Kidney (tissue), 13 donors: ENCODE measurements at regions not wholly inside any gene's neighbourhood (a gene's known extent, or its start where the extent isn't known, plus 50 kb on each side); places are given as distances from the start of the nearest gene placed in this dataset.
"Not testable (repeated sequence)": the region's sequence is repeated elsewhere in the genome, so short reads cannot be mapped to it uniquely, and the experiment has no call there.

ENCODE experiments used
- DNase-seq, 5 donors: peaks; one replicate each; pipeline ENCODE4 v3.0.0-alpha.2; 2013 to 2020
- FAIRE-seq: peaks from 2 replicates; lab custom pipeline; 2012; peaks lifted over from hg19 to GRCh38; lab: Jason Lieb, UNC
- H3K27ac ChIP-seq, 2 donors: one replicate each; pipeline ENCODE4 v1.7.0; 2013; ENCODE audit warnings: low read depth in 2 of 2, low read length in 2 of 2, inconsistent platforms in 1 of 2
- H3K27me3 ChIP-seq: one replicate; pipeline ENCODE4 v1.7.1; 2013; ENCODE audit warnings: low read length, inconsistent platforms; ENCODE audit not compliant: control insufficient read depth, insufficient read depth
- H3K36me3 ChIP-seq, 3 donors: one replicate each; pipeline versions ENCODE4 v1.7.0 to v1.7.1; 2013; ENCODE audit warnings: low read length in 3 of 3, control low read depth in 1 of 3, inconsistent platforms in 1 of 3; ENCODE audit not compliant: insufficient read depth in 3 of 3, control insufficient read depth in 2 of 3
- H3K4me1 ChIP-seq, 3 donors: one replicate each; pipeline versions ENCODE4 v1.7.0 to v1.7.1; 2013; ENCODE audit warnings: low read length in 3 of 3, inconsistent platforms in 1 of 3, low read depth in 1 of 3; ENCODE audit not compliant: control insufficient read depth in 2 of 3, insufficient read depth in 2 of 3
- H3K4me3 ChIP-seq, 3 donors: one replicate each; pipeline versions ENCODE4 v1.7.0 to v1.8.1; 2013; ENCODE audit warnings: low read length in 3 of 3, control low read depth in 1 of 3, inconsistent platforms in 1 of 3
- H3K9ac ChIP-seq, 3 donors: one replicate each; pipeline versions ENCODE4 v1.7.0 to v1.7.1; 2013; ENCODE audit warnings: low read length in 3 of 3, control low read depth in 1 of 3, inconsistent platforms in 1 of 3
- H3K9me3 ChIP-seq, 3 donors: one replicate each; pipeline versions ENCODE4 v1.7.0 to v1.7.1; 2013; ENCODE audit warnings: low read length in 3 of 3, control low read depth in 1 of 3, inconsistent platforms in 1 of 3; ENCODE audit not compliant: control insufficient read depth in 2 of 3, insufficient read depth in 1 of 3
- CTCF ChIP-seq: IDR thresholded peaks from 3 replicates; pipeline ENCODE4 v1.5.1; 2012; ENCODE audit warnings: mild to moderate bottlenecking, moderate library complexity, borderline replicate concordance; ENCODE audit not compliant: insufficient read depth; ENCODE audit errors: extremely low read depth
- intact Hi-C: fragments of 100-400 bp; cut with DNase I; formaldehyde crosslinking; loops from one replicate; pipeline ENCODE4 v1.11.1; 2022
- donor health status: control.
- donor health status: control.
- donor health status: control.
- donor health status: control.
- donor health status: control.
- donor health status: DM: yes; HTN: yes; CAD: no.
- donor health status: Normal renal cell carcinoma (clear cell type).

DNA sequence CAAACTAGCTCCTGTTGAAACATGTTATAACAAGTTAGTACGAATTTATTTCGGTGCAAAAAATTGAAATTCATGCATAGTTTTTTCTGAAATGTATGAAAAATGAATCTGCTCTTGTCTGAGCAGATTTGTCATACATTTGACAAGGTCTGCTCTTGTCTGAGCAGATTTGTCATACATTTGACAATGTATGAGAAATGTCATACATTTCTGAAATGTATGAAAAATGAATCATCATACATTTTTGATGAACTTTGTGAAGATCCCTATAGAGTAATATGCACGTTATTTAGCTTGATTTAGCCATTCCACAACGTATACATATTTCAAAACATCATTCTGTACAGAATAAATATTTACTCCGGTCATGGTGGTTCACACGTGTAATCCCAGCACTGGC lies 85.9 kb upstream of the PARP8 start:
- no peak overlapping the region for H3K4me3 ChIP-seq
- FAIRE-seq: no peak
- no peaks in the 10 kb centered on the region for H3K9me3 ChIP-seq
- H3K27ac ChIP-seq: no peak overlapping the region
- no peak for DNase-seq
- no peaks in the 10 kb centered on the region for H3K27me3 ChIP-seq
- H3K9ac ChIP-seq: no peak overlapping the region
- intact Hi-C loops: no loop called here
- TF ChIP-seq CTCF: no peak
- H3K36me3 ChIP-seq: no peaks in the 10 kb centered on the region
- H3K4me1 ChIP-seq: no peaks in the 10 kb centered on the region

DNA sequence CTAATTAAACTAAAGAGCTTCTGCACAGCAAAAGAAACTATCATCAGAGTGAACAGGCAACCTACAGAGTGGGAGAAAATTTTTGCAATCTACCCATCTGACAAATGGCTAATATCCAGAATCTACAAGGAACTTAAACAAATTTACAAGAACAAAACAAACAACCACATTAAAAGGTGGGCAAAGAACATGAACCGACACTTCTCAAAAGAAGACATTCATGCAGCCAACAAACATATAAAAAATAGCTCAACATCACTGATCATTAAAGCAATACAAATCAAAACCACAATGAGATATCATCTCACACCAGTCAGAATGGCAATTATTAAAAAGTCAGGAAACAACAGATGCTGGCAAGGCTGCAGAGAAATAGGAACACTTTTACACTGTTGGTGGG lies 84.6 kb upstream of the PARP8 start:
- H3K4me3 ChIP-seq, H3K9ac ChIP-seq, H3K27me3 ChIP-seq, DNase-seq, H3K4me1 ChIP-seq, FAIRE-seq, intact Hi-C loops, H3K27ac ChIP-seq, H3K36me3 ChIP-seq, H3K9me3 ChIP-seq: not testable (repeated sequence)

GRCh38 chr5:50582699-50583098 lies 83.7 kb upstream of the PARP8 start:
- Histone ChIP-seq H3K4me1 (no peaks in the 10 kb centered on the region), H3K9me3 (no peaks in the 10 kb centered on the region), H3K27ac (no peak overlapping the region), H3K4me3 (no peak overlapping the region), H3K9ac (no peak overlapping the region), H3K27me3 (no peaks in the 10 kb centered on the region), H3K36me3 (no peaks in the 10 kb centered on the region)
- intact Hi-C loops: no loop called here
- FAIRE-seq: peak; percentile 98
- no peak for TF ChIP-seq CTCF
- DNase-seq: no peak

DNA sequence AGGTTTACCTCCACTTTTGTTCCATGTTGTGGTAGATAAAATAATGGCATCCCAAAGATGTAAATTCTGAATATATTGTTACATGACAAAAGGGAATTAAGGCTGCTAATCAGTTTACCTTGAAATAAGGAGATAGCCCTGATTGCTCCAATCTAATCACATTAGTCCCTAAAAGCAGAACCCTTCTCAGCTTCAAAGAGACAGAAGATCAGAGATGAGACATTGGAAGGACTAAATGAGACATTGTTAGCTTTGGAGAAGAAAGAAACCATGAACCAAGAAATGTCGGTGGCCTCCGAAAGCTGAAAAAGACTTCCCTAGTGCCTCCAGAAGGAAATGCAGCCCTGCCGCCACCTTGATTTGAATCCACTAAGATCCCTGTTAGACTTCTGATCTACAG lies 82.8 kb upstream of the PARP8 start:
- Histone ChIP-seq H3K27me3 (no peaks in the 10 kb centered on the region), H3K9me3 (no peaks in the 10 kb centered on the region), H3K9ac (no peak overlapping the region), H3K4me1 (no peaks in the 10 kb centered on the region), H3K27ac (no peak overlapping the region), H3K4me3 (no peak overlapping the region), H3K36me3 (no peaks in the 10 kb centered on the region)
- no peak for FAIRE-seq
- DNase-seq: no peak
- intact Hi-C loops: no loop called here
- no peak for TF ChIP-seq CTCF

DNA sequence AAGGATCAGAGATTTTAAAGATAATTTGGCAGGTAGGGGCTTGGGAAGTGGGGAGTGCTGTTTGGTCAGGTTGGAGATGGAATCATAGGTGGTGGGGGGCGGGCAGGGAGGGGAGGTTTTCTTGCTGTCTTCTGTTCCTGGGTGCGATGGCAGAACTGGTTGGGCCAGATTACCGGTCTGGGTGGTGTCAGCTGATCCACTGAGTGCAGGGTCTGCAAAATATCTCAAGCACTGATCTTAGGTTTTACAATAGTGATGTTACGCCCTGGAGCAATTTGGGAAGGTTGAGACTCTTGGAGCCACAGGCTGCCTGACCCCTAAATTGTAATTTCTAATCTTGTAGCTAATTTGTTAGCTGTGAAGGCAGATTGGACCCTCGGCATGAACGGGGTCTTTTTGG lies 78.0 kb upstream of the PARP8 start:
- H3K36me3 ChIP-seq, H3K27me3 ChIP-seq, H3K9ac ChIP-seq, H3K27ac ChIP-seq, FAIRE-seq, H3K4me3 ChIP-seq, H3K4me1 ChIP-seq, intact Hi-C loops, DNase-seq, H3K9me3 ChIP-seq: not testable (repeated sequence)

- H3K36me3 ChIP-seq, intact Hi-C loops, H3K27ac ChIP-seq, H3K9ac ChIP-seq, FAIRE-seq, DNase-seq, H3K27me3 ChIP-seq, H3K4me1 ChIP-seq, H3K4me3 ChIP-seq, H3K9me3 ChIP-seq: not testable (repeated sequence)
These were observed 75.8 kb upstream of the PARP8 start for GRCh38 chr5:50590444-50591189.
